Spleen (tissue), 11 donors: ENCODE measurements at regions not wholly inside any gene's neighbourhood (a gene's known extent, or its start where the extent isn't known, plus 50 kb on each side); places are given as distances from the start of the nearest gene placed in this dataset.

Experiments used
- DNase-seq: peaks from one replicate; pipeline ENCODE4 v3.0.0-alpha.2; 2020
- H3K27ac ChIP-seq, 8 donors: fragments of 200-600 bp; sonication (generic) in 7 of 8; 1 replicate in 4 of 8; 2 replicates in 4 of 8; pipeline versions ENCODE4 v1.5.0 to v1.8.0; 2016 to 2021; ENCODE audit warnings: inconsistent platforms in 4 of 8, mild to moderate bottlenecking in 4 of 8, moderate library complexity in 1 of 8
- H3K27me3 ChIP-seq, 7 donors: fragments of 200-600 bp; sonication (generic) in 6 of 7; replicated peaks in 1 of 7; 1 replicate in 4 of 7; 2 replicates in 3 of 7; pipeline versions ENCODE4 v1.5.0 to v1.8.0; 2016 to 2021; ENCODE audit warnings: inconsistent platforms in 3 of 7, mild to moderate bottlenecking in 1 of 7
- H3K36me3 ChIP-seq, 6 donors: fragments of 200-600 bp; sonication (generic) in 5 of 6; 1 replicate in 4 of 6; 2 replicates in 2 of 6; pipeline versions ENCODE4 v1.5.0 to v1.8.0; 2016 to 2021; ENCODE audit warnings: inconsistent platforms in 2 of 6
- H3K4me1 ChIP-seq, 6 donors: fragments of 200-600 bp; sonication (generic) in 5 of 6; 1 replicate in 3 of 6; 2 replicates in 3 of 6; pipeline versions ENCODE4 v1.5.0 to v1.8.0; 2016 to 2021; ENCODE audit warnings: inconsistent platforms in 3 of 6
- H3K4me3 ChIP-seq, 8 donors: fragments of 200-600 bp; sonication (generic) in 7 of 8; 1 replicate in 4 of 8; 2 replicates in 4 of 8; pipeline versions ENCODE4 v1.5.0 to v1.8.0; 2016 to 2021; ENCODE audit warnings: inconsistent platforms in 4 of 8, mild to moderate bottlenecking in 4 of 8, moderate library complexity in 2 of 8
- H3K9me3 ChIP-seq, 8 donors: fragments of 200-600 bp; sonication (generic) in 7 of 8; 1 replicate in 4 of 8; 2 replicates in 4 of 8; pipeline versions ENCODE4 v1.5.0 to v1.8.0; 2016 to 2021; ENCODE audit warnings: inconsistent platforms in 4 of 8
- POLR2A ChIP-seq, 3 donors: fragments of 450-650 bp; IDR thresholded peaks; one replicate each; pipeline ENCODE4 v1.5.1; 2017; ENCODE audit warnings: antibody characterized with exemption in 3 of 3, mild to moderate bottlenecking in 1 of 3
- POLR2AphosphoS5 ChIP-seq, 3 donors: sonication (generic); formaldehyde crosslinking; IDR thresholded peaks; one replicate each; pipeline ENCODE4 v1.5.1; 2017; ENCODE audit warnings: antibody characterized with exemption in 3 of 3
- WGBS, 5 donors: extraction: QIAGEN DNeasy Blood & Tissue Kit in 3 of 5; methylation state at CpG; one replicate each; pipeline versions ENCODE4 v1.1.5 to v1.1.7; 2013 to 2018; 5-methylcytosine and 5-hydroxymethylcytosine counted together
- intact Hi-C: fragments of 100-400 bp; cut with DNase I; formaldehyde crosslinking; loops from one replicate; pipeline ENCODE4 v1.15.0; 2023; ENCODE audit warnings: low total_unique reads
- TF ChIP-seq, protein P1 (sequence below), 11 experiments: fragments of 200-600 bp in 7 of 11; fragments of 450-650 bp in 4 of 11; sonication (generic) in 4 of 11; IDR thresholded peaks in 8 of 11; conservative IDR thresholded peaks in 3 of 11; 1 replicate in 7 of 11; 2 replicates in 4 of 11; pipeline versions ENCODE4 v1.4.0 to v1.8.0; 2016 to 2021; ENCODE audit warnings: antibody characterized with exemption in 11 of 11, inconsistent platforms in 4 of 11, mild to moderate bottlenecking in 1 of 11
- donor health status: healthy with polysubstance abuse.
- donor health status: DM: no; HTN: no; CAD: no; lungs with moderate emphysema.
- donor health status: DM: no; HTN: no; CAD: no.
- donor health status: Bipolar disorder and iron deficiency.
- donor health status: healthy.
- donor health status: DM: no; HTN: no; CAD: no.
- donor health status: DM: yes; HTN: yes; CAD: no.

DNA sequence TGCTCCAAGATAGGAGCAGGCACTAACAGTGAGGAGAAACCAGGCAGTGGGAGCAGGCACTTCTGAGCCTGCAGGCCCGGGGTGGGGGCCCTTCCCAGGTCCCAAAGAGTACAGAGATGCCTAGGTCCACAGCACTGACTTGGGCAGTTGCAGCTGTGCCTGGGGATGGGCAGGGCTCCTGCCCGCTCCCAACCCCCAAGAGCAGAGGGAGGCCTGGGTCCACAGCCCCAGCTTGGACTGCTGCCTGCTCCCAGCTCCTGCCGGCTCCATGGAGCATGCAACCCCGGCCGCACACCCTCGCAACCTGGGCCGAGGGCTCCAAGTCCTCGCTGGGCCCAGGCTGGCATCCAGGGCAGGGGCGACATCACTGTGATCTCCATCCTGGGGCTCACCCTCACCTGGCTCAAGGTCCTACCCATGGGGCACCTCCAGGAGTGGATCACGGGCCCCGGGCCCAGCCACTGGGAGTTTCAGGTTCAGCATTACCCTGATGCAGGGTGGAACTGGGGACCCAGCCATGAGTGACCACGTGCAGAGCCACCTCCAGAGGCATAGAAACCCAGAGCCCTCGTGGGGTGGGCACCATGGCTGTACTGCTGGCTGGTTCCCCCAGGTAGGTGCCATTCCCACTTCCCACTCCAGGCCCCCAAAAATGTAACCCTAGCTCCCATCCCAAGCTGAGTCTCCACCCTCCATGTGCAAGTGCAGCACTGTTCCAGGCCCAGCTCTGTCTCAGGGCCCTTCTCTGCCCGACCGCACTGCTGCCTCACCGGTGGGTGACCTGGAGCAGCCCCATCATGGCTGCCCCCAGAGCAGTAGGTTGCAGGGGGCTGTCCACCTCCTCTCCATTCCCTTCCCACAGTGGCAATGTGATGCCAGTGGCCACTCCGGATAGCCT, 325.6 kb downstream of the NR4A2 start:
- peak; percentile 69 for DNase-seq

DNA sequence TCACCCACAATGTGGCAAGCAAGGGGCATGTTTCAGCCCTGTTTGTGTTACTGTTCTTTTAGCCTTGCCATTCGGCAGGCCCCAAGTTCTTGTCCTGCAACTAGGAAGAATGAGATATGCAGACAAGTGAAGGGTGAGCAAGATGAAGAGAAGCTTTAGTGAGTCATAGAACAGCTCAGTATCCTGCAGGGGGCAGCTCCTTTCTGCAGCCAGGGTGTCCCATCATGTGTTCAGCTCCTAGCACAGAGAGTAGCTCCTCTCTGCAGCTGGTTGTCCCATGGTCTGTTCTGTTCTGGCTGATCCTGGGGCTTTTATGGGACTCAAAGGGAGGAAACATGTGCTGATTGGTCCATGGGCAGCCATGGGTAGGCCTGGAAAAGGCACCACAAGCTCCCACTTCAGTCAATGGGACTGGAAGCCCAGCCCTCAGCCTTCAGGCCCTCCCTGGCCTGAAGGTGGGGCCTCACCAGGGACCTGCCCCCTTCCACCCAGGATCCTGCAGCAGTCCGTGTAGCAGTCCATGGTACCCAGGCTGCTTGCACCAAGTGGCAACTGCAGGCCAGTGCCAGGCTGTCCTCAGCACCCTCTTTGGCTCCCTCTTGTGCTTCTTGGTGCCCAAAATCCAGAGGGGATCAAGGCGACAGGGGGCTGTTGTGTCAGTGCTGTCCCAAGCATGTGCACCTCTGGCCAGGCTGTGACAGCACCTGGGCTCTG, 326.4 kb downstream of the NR4A2 start:
- no peak for TF ChIP-seq POLR2AphosphoS5 (IDR thresholded peaks at IDR 0.05)
- TF ChIP-seq POLR2A (IDR thresholded peaks at IDR 0.05): no peak
- TF ChIP-seq, protein P1, sequence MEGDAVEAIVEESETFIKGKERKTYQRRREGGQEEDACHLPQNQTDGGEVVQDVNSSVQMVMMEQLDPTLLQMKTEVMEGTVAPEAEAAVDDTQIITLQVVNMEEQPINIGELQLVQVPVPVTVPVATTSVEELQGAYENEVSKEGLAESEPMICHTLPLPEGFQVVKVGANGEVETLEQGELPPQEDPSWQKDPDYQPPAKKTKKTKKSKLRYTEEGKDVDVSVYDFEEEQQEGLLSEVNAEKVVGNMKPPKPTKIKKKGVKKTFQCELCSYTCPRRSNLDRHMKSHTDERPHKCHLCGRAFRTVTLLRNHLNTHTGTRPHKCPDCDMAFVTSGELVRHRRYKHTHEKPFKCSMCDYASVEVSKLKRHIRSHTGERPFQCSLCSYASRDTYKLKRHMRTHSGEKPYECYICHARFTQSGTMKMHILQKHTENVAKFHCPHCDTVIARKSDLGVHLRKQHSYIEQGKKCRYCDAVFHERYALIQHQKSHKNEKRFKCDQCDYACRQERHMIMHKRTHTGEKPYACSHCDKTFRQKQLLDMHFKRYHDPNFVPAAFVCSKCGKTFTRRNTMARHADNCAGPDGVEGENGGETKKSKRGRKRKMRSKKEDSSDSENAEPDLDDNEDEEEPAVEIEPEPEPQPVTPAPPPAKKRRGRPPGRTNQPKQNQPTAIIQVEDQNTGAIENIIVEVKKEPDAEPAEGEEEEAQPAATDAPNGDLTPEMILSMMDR (IDR thresholded peaks at IDR 0.05 in 8 of 11, conservative IDR thresholded peaks at IDR 0.05 in 3 of 11): no peak
- 78 to 98% (median 88%) methylated on average over 3 of the region's 3 CpGs for WGBS, 5 donors

More for the DNA sequence above, 325.6 kb downstream of the NR4A2 start:
- no peaks in the 10 kb centered on the region for H3K4me1 ChIP-seq
- intact Hi-C loops: no loop called here
- TF ChIP-seq POLR2A (IDR thresholded peaks at IDR 0.05) (no peak), POLR2AphosphoS5 (IDR thresholded peaks at IDR 0.05) (no peak)
- TF ChIP-seq, protein P1 (IDR thresholded peaks at IDR 0.05 in 8 of 11, conservative IDR thresholded peaks at IDR 0.05 in 3 of 11): no peak
- no peaks in the 10 kb centered on the region for H3K36me3 ChIP-seq
- H3K27me3 ChIP-seq: no peaks in the 10 kb centered on the region
- H3K4me3 ChIP-seq: no peak overlapping the region
- no peak overlapping the region for H3K27ac ChIP-seq
- 68 to 92% (median 84%) methylated on average over 5 to 17 of the region's 17 CpGs for WGBS, 5 donors
- H3K9me3 ChIP-seq: peaks cover 0 to 11% (median 5%) of the 10 kb centered on the region in 8 donors

DNA sequence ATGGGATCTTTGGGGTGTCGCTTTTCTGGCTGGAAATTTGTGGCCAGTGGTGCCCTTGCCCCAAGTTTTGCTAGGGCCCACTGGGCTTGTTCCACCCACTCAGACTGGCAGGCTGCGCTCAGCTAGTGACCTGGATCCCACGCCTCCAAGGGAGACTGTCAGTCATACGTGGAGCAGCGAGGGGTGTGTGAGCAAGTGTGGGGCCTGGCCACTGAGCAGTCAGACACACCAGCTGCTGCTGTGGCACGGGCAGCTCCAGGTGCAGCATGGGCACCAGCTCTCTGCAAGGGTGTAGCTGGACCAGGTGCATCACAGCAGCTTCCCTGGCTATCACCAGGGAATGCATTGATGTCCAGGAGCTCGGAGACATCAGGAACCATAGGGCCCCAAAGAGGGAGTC, 327.0 kb downstream of the NR4A2 start:
- no peaks in the 10 kb centered on the region for H3K4me1 ChIP-seq
- DNase-seq: peak; percentile 63
- WGBS, 5 donors: 79 to 91% (median 86%) methylated on average over 2 to 7 of the region's 7 CpGs
- intact Hi-C loops: no loop called here
- H3K9me3 ChIP-seq: peaks cover 0 to 5% (median 1%) of the 10 kb centered on the region in 8 donors
- H3K27ac ChIP-seq: no peak overlapping the region
- no peaks in the 10 kb centered on the region for H3K27me3 ChIP-seq
- H3K36me3 ChIP-seq: no peaks in the 10 kb centered on the region
- H3K4me3 ChIP-seq: no peak overlapping the region
- TF ChIP-seq, protein P1 (IDR thresholded peaks at IDR 0.05 in 8 of 11, conservative IDR thresholded peaks at IDR 0.05 in 3 of 11): no peak
- TF ChIP-seq POLR2AphosphoS5 (IDR thresholded peaks at IDR 0.05) (no peak), POLR2A (IDR thresholded peaks at IDR 0.05) (no peak)

More for the DNA sequence above, 326.4 kb downstream of the NR4A2 start:
- no peaks in the 10 kb centered on the region for H3K27me3 ChIP-seq
- no peak overlapping the region for H3K4me3 ChIP-seq
- intact Hi-C loops: no loop called here
- no peaks in the 10 kb centered on the region for H3K4me1 ChIP-seq
- peak; percentile 64 for DNase-seq
- no peak overlapping the region for H3K27ac ChIP-seq
- no peaks in the 10 kb centered on the region for H3K36me3 ChIP-seq
- peaks cover 0 to 9% (median 2%) of the 10 kb centered on the region in 8 donors for H3K9me3 ChIP-seq

DNA sequence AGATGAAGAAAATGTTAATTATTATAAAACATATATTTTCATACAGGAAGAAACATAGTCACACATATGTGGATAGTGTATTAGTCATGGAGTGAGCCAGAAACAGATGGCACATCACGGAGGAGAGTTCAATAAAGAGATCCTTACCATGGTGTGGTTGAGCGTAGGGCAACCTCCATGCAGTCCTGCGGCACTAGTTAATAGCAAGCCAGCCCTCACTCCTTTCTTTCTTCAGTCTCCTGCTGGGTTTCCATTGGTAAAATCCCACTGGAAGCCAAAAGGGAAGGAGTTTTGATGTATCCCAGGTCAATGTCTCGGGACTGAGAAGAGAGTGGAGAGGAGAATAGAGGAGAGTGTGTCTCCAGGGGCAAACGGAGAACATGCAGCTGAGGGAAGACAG, 328.1 kb downstream of the NR4A2 start:
- Histone ChIP-seq H3K27me3 (no peaks in the 10 kb centered on the region), H3K4me1 (no peaks in the 10 kb centered on the region), H3K27ac (no peak overlapping the region), H3K4me3 (no peak overlapping the region), H3K36me3 (no peaks in the 10 kb centered on the region), H3K9me3 (peaks cover 0 to 2% (median 0%) of the 10 kb centered on the region in 8 donors)
- intact Hi-C loops: no loop called here
- 80 to 87% (median 80%) methylated on average over 5 of the region's 5 CpGs for WGBS, 5 donors
- no peak for DNase-seq
- TF ChIP-seq, protein P1 (IDR thresholded peaks at IDR 0.05 in 8 of 11, conservative IDR thresholded peaks at IDR 0.05 in 3 of 11): no peak
- TF ChIP-seq POLR2AphosphoS5 (IDR thresholded peaks at IDR 0.05) (no peak), POLR2A (IDR thresholded peaks at IDR 0.05) (no peak)
